ENCODE measurements at regions not wholly inside any gene's neighbourhood (a gene's known extent, or its start where the extent isn't known, plus 50 kb on each side); places are given as distances from the start of the nearest gene placed in this dataset.

GRCh38 chr1:39085174-39085573 is 59.0 kb downstream of the NDUFS5 start:
- no peak for DNase-seq

- no peak for DNase-seq
These were observed 60.2 kb downstream of the NDUFS5 start for GRCh38 chr1:39086386-39086785.

GRCh38 chr1:39086865-39087409 is 60.8 kb downstream of the NDUFS5 start:
- no peak for DNase-seq

GRCh38 chr1:39087435-39087834 is 61.3 kb downstream of the NDUFS5 start:
- DNase-seq, result no peak

- DNase-seq, result no peak
These were observed 62.5 kb downstream of the NDUFS5 start for GRCh38 chr1:39088658-39089057.

GRCh38 chr1:39089931-39090521 is 63.9 kb downstream of the NDUFS5 start:
- DNase-seq, result no peak

- no peak for DNase-seq
These were observed 64.7 kb downstream of the NDUFS5 start for GRCh38 chr1:39090757-39091380.

- peak; percentile 37 for DNase-seq
These were observed 65.9 kb downstream of the NDUFS5 start for GRCh38 chr1:39091845-39092645.

GRCh38 chr1:39094685-39095084 is 68.5 kb downstream of the NDUFS5 start:
- DNase-seq, result no peak

GRCh38 chr1:39098546-39099250 is 72.5 kb downstream of the NDUFS5 start:
- DNase-seq, result peak; percentile 45

GRCh38 chr1:39102537-39103327 is 76.6 kb downstream of the NDUFS5 start:
- no peak for DNase-seq

- no peak for DNase-seq
These were observed 77.4 kb downstream of the NDUFS5 start for GRCh38 chr1:39103328-39104157.

- DNase-seq, result no peak
These were observed 78.3 kb downstream of the NDUFS5 start for GRCh38 chr1:39104158-39105060.

GRCh38 chr1:39105061-39105840 is 79.1 kb downstream of the NDUFS5 start:
- peak; percentile 65 for DNase-seq

GRCh38 chr1:39105841-39106765 is 80.0 kb downstream of the NDUFS5 start:
- peak; percentile 28 for DNase-seq

- DNase-seq, result no peak
These were observed 80.7 kb downstream of the NDUFS5 start for GRCh38 chr1:39106801-39107327.

GRCh38 chr1:39107341-39108290 is 81.5 kb downstream of the NDUFS5 start:
- DNase-seq, result no peak

All from stimulated activated CD4-positive, alpha-beta T cell treated with anti-CD3 and anti-CD28 coated beads, Interleukin-12 subunit alpha, Interleukin-12 subunit beta, amount 100 ng/mL, for 4 hours (primary cell).